Esophagus squamous epithelium (tissue), 5 donors: ENCODE measurements at regions not wholly inside any gene's neighbourhood (a gene's known extent, or its start where the extent isn't known, plus 50 kb on each side); places are given as distances from the start of the nearest gene placed in this dataset.

Experiments used
- DNase-seq: peaks from one replicate; lab custom pipeline; 2025; lab: John Stamatoyannopoulos, UW
- H3K27ac ChIP-seq, 4 donors: fragments of 200-600 bp; sonication (generic); one replicate each; pipeline ENCODE4 v1.5.1; 2016 to 2019; ENCODE audit warnings: mild to moderate bottlenecking in 1 of 4
- H3K27me3 ChIP-seq, 4 donors: fragments of 200-600 bp; sonication (generic); 1 replicate in 3 of 4; 2 replicates in 1 of 4; pipeline versions ENCODE4 v1.5.1 to v1.6.0; 2017 to 2021; ENCODE audit warnings: antibody characterized with exemption in 1 of 4
- H3K36me3 ChIP-seq, 3 donors: fragments of 200-600 bp; sonication (generic); one replicate each; pipeline ENCODE4 v1.5.1; 2016 to 2019
- H3K4me1 ChIP-seq, 3 donors: fragments of 200-600 bp; sonication (generic); one replicate each; pipeline ENCODE4 v1.5.1; 2017 to 2019
- H3K4me3 ChIP-seq, 4 donors: fragments of 200-600 bp; sonication (generic); 1 replicate in 3 of 4; 2 replicates in 1 of 4; pipeline ENCODE4 v1.5.1; 2016 to 2019; ENCODE audit warnings: mild to moderate bottlenecking in 2 of 4, moderate library complexity in 1 of 4
- H3K9me3 ChIP-seq, 3 donors: fragments of 200-600 bp; sonication (generic); one replicate each; pipeline ENCODE4 v1.5.1; 2016 to 2019
- POLR2A ChIP-seq, 4 donors: fragments of 450-650 bp; IDR thresholded peaks; one replicate each; pipeline ENCODE4 v1.6.1; 2017; ENCODE audit warnings: antibody characterized with exemption in 4 of 4, mild to moderate bottlenecking in 4 of 4, moderate library complexity in 3 of 4
- WGBS, 2 donors: methylation state at CpG; one replicate each; pipeline ENCODE4 v1.1.5; 2018; 5-methylcytosine and 5-hydroxymethylcytosine counted together
- intact Hi-C: fragments of 100-400 bp; cut with DNase I; formaldehyde crosslinking; loops from one replicate; pipeline ENCODE4 v1.15.0; 2022
- TF ChIP-seq, protein P1 (sequence below), 6 experiments: fragments of 450-650 bp in 4 of 6; fragments of 200-600 bp in 2 of 6; sonication (generic) in 2 of 6; IDR thresholded peaks; one replicate each; pipeline ENCODE4 v1.5.1; 2016 to 2019; ENCODE audit warnings: antibody characterized with exemption in 6 of 6, mild to moderate bottlenecking in 4 of 6, moderate library complexity in 4 of 6
- donor health status: DM: yes; HTN: yes; CAD: no.

DNA sequence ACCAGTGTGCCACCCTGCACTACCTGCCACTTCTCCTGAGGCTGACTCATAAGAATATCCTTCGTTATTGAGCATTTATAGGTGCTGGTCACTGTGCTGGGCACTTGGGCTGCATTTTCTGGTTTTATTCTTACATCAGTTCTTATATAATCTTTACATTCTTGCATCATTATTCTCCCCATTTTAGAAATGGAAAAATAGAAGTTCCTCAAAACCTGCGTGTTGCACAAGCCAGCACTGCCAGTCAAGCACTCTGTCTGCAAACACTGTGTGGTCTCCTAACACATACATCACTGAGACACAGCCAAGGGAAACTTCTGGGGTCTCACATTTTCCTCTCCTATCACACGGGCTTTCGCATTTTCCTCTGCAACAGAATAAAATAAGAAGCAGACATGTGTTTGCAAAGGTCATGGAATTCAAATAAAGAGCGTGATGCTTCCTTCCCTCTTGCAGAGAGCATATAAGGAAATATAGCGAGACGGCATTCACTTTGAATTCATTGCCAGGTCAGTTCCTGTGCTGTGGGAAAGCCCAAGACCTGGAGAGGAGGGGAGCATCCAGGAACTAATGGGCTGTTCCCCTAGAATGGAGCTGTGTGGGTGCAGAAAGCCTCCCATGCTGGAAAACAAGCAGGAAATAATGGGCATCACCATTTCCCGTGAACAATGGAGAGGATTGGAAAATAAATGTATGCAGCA, 73.9 kb upstream of the SEZ6L start:
- H3K27me3 ChIP-seq, result peaks cover 0 to 41% (median 0%) of the 10 kb centered on the region in 4 donors
- no peaks in the 10 kb centered on the region for H3K36me3 ChIP-seq
- TF ChIP-seq, protein P1, sequence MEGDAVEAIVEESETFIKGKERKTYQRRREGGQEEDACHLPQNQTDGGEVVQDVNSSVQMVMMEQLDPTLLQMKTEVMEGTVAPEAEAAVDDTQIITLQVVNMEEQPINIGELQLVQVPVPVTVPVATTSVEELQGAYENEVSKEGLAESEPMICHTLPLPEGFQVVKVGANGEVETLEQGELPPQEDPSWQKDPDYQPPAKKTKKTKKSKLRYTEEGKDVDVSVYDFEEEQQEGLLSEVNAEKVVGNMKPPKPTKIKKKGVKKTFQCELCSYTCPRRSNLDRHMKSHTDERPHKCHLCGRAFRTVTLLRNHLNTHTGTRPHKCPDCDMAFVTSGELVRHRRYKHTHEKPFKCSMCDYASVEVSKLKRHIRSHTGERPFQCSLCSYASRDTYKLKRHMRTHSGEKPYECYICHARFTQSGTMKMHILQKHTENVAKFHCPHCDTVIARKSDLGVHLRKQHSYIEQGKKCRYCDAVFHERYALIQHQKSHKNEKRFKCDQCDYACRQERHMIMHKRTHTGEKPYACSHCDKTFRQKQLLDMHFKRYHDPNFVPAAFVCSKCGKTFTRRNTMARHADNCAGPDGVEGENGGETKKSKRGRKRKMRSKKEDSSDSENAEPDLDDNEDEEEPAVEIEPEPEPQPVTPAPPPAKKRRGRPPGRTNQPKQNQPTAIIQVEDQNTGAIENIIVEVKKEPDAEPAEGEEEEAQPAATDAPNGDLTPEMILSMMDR (IDR thresholded peaks at IDR 0.05), result no peak
- intact Hi-C loops, result no loop called here
- H3K9me3 ChIP-seq, result no peaks in the 10 kb centered on the region
- H3K27ac ChIP-seq, result no peak overlapping the region
- 50 to 54% methylated on average over 8 of the region's 8 CpGs for WGBS, 2 donors
- no peaks in the 10 kb centered on the region for H3K4me1 ChIP-seq
- no peak for DNase-seq
- no peak overlapping the region for H3K4me3 ChIP-seq

DNA sequence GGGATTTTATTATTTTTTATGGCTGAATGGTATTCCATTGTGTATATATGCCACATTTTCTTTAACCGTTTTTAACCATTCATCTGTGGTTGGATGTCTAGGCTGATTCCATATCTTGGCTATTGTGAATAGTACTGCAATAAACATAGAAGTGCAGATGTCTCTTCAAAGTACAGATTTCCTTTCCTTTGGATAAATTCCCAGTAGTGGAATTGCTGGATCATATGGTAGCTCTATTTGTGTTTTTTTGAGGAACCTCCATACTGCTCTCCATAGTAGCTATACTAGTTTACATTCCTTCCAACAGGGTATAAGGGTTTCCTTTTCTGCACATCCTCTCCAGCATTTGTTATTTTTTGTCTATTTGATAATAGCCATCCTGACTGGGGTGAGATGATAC, 71.9 kb upstream of the SEZ6L start:
- peaks cover 0 to 41% (median 0%) of the 10 kb centered on the region in 4 donors for H3K27me3 ChIP-seq
- H3K36me3 ChIP-seq, result no peaks in the 10 kb centered on the region
- DNase-seq, result no peak
- TF ChIP-seq POLR2A (IDR thresholded peaks at IDR 0.05), result no peak
- TF ChIP-seq, protein P1 (IDR thresholded peaks at IDR 0.05), result no peak
- WGBS, 2 donors, result 72 to 79% methylated on average over 1 of the region's 1 CpG
- H3K27ac ChIP-seq, result no peak overlapping the region
- no peak overlapping the region for H3K4me3 ChIP-seq
- intact Hi-C loops, result no loop called here
- no peaks in the 10 kb centered on the region for H3K9me3 ChIP-seq
- no peaks in the 10 kb centered on the region for H3K4me1 ChIP-seq

DNA sequence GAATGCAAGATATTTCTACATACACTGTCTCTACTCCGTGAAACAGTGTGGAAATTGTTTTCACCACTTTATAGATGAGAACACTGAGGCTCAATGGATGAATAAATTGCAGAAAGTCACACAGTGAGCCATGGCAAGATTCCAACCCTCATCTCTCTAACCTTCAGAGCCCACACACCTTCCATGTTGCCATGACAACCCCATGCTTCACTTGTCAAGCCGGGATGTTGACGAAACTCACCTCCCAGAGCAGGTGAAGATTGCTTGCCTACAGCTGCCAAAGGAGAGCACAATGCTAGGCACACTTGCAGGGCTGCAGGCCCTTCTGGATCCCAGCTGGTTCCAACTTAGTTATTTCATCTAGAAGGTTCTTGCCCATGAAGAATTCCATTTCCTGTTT, 71.4 kb upstream of the SEZ6L start:
- no peak overlapping the region for H3K27ac ChIP-seq
- H3K36me3 ChIP-seq, result no peaks in the 10 kb centered on the region
- H3K9me3 ChIP-seq, result no peaks in the 10 kb centered on the region
- intact Hi-C loops, result no loop called here
- 44 to 86% methylated on average over 3 of the region's 3 CpGs for WGBS, 2 donors
- H3K27me3 ChIP-seq, result peaks cover 0 to 40% (median 0%) of the 10 kb centered on the region in 4 donors
- H3K4me3 ChIP-seq, result no peak overlapping the region
- no peak for TF ChIP-seq POLR2A (IDR thresholded peaks at IDR 0.05)
- TF ChIP-seq, protein P1 (IDR thresholded peaks at IDR 0.05), result no peak
- H3K4me1 ChIP-seq, result no peaks in the 10 kb centered on the region
- DNase-seq, result no peak

DNA sequence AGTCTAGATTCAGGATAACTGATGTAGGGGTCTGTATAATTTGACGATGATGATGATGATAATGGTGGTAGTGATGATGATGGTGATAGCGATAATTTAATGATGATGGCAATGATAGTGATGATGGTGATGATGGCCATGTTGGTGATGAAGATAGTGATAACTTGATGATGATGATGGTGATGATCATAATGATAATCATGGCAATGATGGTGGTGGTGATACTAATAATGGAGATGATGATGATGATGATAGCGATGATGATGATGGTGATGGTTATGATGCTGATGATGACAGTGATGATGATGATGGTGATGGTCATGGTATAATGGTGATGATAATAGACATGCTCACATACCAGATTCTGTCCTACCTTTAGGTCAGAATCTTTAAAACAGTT, 66.2 kb upstream of the SEZ6L start:
- no peak overlapping the region for H3K4me3 ChIP-seq
- H3K4me1 ChIP-seq, result no peaks in the 10 kb centered on the region
- no peak for TF ChIP-seq POLR2A (IDR thresholded peaks at IDR 0.05)
- TF ChIP-seq, protein P1 (IDR thresholded peaks at IDR 0.05), result no peak
- H3K27me3 ChIP-seq, result peaks cover 0 to 20% (median 0%) of the 10 kb centered on the region in 4 donors
- 71 to 86% methylated on average over 3 of the region's 3 CpGs for WGBS, 2 donors
- DNase-seq, result no peak
- H3K9me3 ChIP-seq, result no peaks in the 10 kb centered on the region
- intact Hi-C loops, result no loop called here
- H3K36me3 ChIP-seq, result no peaks in the 10 kb centered on the region
- no peak overlapping the region for H3K27ac ChIP-seq

DNA sequence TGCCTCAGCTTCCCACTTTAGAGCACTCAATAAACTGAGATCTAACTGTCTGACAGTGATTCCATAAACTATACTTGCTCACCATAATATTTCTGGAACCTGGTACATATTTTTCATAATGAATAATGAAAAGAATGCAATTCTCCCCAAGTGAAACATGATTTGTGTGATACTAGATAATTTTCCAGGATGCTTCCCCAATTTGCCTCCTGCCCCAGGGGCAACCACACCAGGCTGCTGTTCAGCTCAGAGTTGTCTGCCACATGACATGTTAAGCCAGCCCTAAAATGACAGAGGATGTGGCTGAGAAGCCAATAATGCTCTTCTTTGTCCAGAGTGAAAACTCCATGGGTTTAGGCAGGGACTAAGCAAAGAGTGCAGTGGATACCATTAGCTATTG, 62.9 kb upstream of the SEZ6L start:
- Histone ChIP-seq H3K27me3 (peaks cover 0 to 35% (median 0%) of the 10 kb centered on the region in 4 donors), H3K4me1 (no peaks in the 10 kb centered on the region), H3K27ac (no peak overlapping the region), H3K36me3 (no peaks in the 10 kb centered on the region), H3K4me3 (no peak overlapping the region), H3K9me3 (peaks cover 0 to 7% (median 0%) of the 10 kb centered on the region in 3 donors)
- intact Hi-C loops, result no loop called here
- TF ChIP-seq, protein P1 (IDR thresholded peaks at IDR 0.05), result no peak
- no peak for TF ChIP-seq POLR2A (IDR thresholded peaks at IDR 0.05)
- DNase-seq, result no peak
